ENCODE measurements at regions not wholly inside any gene's neighbourhood (a gene's known extent, or its start where the extent isn't known, plus 50 kb on each side); places are given as distances from the start of the nearest gene placed in this dataset.

- TF ChIP-seq USF2 (CRISPR knock-in tag; IDR thresholded peaks at IDR 0.05) (no peak), PREB (CRISPR knock-in tag; IDR thresholded peaks at IDR 0.05; ENCODE audit: borderline replicate concordance) (no peak), TP53 (CRISPR knock-in tag; IDR thresholded peaks at IDR 0.05) (no peak), PRRX2 (CRISPR knock-in tag; IDR thresholded peaks at IDR 0.05) (no peak), NFYB (CRISPR knock-in tag; conservative IDR thresholded peaks at IDR 0.05; ENCODE audit: low read depth) (no peak), ETV6 (CRISPR knock-in tag; IDR thresholded peaks at IDR 0.05) (no peak), CBFB (CRISPR knock-in tag; IDR thresholded peaks at IDR 0.05; ENCODE audit: low read depth) (no peak), STAT6 (CRISPR knock-in tag; conservative IDR thresholded peaks at IDR 0.05; ENCODE audit: low read depth) (no peak), CTCF (IDR thresholded peaks at IDR 0.05) (no peak), GRHL2 (CRISPR knock-in tag; IDR thresholded peaks at IDR 0.05; ENCODE audit: insufficient replicate concordance, severe bottlenecking) (no peak), TEAD4 (CRISPR knock-in tag; IDR thresholded peaks at IDR 0.05) (no peak), NFE2L1 (CRISPR knock-in tag; IDR thresholded peaks at IDR 0.05) (no peak), ZNF671 (CRISPR knock-in tag; IDR thresholded peaks at IDR 0.05) (no peak)
Measured at GRCh38 chr5:24791326-24791725, 146.5 kb upstream of the CDH10 start (continued).

- CTCF ChIA-PET = no interaction called here
- ATAC-seq (no peak), DNase-seq (ENCODE audit: low spot score) (no peak)
- Mint-ChIP-seq H3K4me3 (no peak overlapping the region), H3K36me3 (no peaks in the 10 kb centered on the region), H3K27ac (no peak overlapping the region), H3K4me1 (peaks cover 11% of the 10 kb centered on the region), H3K9me3 (peaks cover 5% of the 10 kb centered on the region; the same call in 1 of the 2 replicates), H3K27me3 (ENCODE audit: low read depth) (no peaks in the 10 kb centered on the region)
- POLR2A ChIA-PET = no interaction called here
- TF ChIP-seq SP1 (CRISPR knock-in tag; conservative IDR thresholded peaks at IDR 0.05) (no peak), FOXJ3 (CRISPR knock-in tag; IDR thresholded peaks at IDR 0.05; ENCODE audit: borderline replicate concordance) (no peak), TCF7 (CRISPR knock-in tag; IDR thresholded peaks at IDR 0.05; ENCODE audit: low read depth) (no peak), RELA (CRISPR knock-in tag; IDR thresholded peaks at IDR 0.05; ENCODE audit: borderline replicate concordance) (no peak), TEAD1 (CRISPR knock-in tag; IDR thresholded peaks at IDR 0.05) (no peak), RORB (CRISPR knock-in tag; IDR thresholded peaks at IDR 0.05) (no peak), TP53 (CRISPR knock-in tag; IDR thresholded peaks at IDR 0.05) (no peak), CREM (CRISPR knock-in tag; IDR thresholded peaks at IDR 0.05) (no peak), AFF4 (CRISPR knock-in tag; IDR thresholded peaks at IDR 0.05; ENCODE audit: borderline replicate concordance) (no peak), ELF4 (CRISPR knock-in tag; IDR thresholded peaks at IDR 0.05; ENCODE audit: low read depth) (no peak), NR2C2 (CRISPR knock-in tag; IDR thresholded peaks at IDR 0.05) (no peak), EMX1 (CRISPR knock-in tag; IDR thresholded peaks at IDR 0.05) (no peak), ZSCAN18 (CRISPR knock-in tag; IDR thresholded peaks at IDR 0.05) (no peak), ATF3 (CRISPR knock-in tag; conservative IDR thresholded peaks at IDR 0.05) (no peak)
Measured at GRCh38 chr5:24789611-24790351, 145.0 kb upstream of the CDH10 start.

Data from WTC11 (cell line).